Hepatocyte (in vitro differentiated cells): ENCODE measurements at regions not wholly inside any gene's neighbourhood (a gene's known extent, or its start where the extent isn't known, plus 50 kb on each side); places are given as distances from the start of the nearest gene placed in this dataset.

Experiments
- DNase-seq: peaks from one replicate; pipeline ENCODE4 v3.0.0-alpha.2; 2016; ENCODE audit warnings: low spot score
- H2AFZ ChIP-seq: fragments of 200-600 bp; sonication (generic); 2 replicates; pipeline ENCODE4 v1.6.0; 2016; ENCODE audit warnings: antibody characterized with exemption, mild to moderate bottlenecking
- H3K27ac ChIP-seq: fragments of 200-600 bp; sonication (generic); 2 replicates; pipeline ENCODE4 v1.5.1; 2016; ENCODE audit warnings: mild to moderate bottlenecking
- H3K27me3 ChIP-seq: fragments of 200-600 bp; sonication (generic); 2 replicates; pipeline ENCODE4 v1.6.1; 2016
- H3K36me3 ChIP-seq: fragments of 200-600 bp; sonication (generic); replicated peaks from 2 replicates; pipeline ENCODE4 v1.5.1; 2016; ENCODE audit warnings: low read depth; ENCODE audit not compliant: insufficient read depth
- H3K4me1 ChIP-seq: fragments of 200-600 bp; sonication (generic); 2 replicates; pipeline ENCODE4 v1.5.1; 2016; ENCODE audit warnings: mild to moderate bottlenecking, moderate library complexity; ENCODE audit not compliant: insufficient read depth
- H3K4me2 ChIP-seq: fragments of 200-600 bp; sonication (generic); 2 replicates; pipeline ENCODE4 v1.6.0; 2016
- H3K4me3 ChIP-seq: fragments of 200-600 bp; sonication (generic); 2 replicates; pipeline ENCODE4 v1.5.1; 2016; ENCODE audit warnings: mild to moderate bottlenecking
- H3K79me2 ChIP-seq: fragments of 200-600 bp; sonication (generic); 2 replicates; pipeline ENCODE4 v1.6.0; 2017; ENCODE audit warnings: mild to moderate bottlenecking
- H3K9me2 ChIP-seq: fragments of 200-600 bp; sonication (generic); replicated peaks from 2 replicates; pipeline ENCODE4 v1.6.0; 2017; ENCODE audit warnings: mild to moderate bottlenecking; ENCODE audit not compliant: insufficient read depth
- H3K9me3 ChIP-seq: fragments of 200-600 bp; sonication (generic); 2 replicates; pipeline ENCODE4 v1.5.1; 2016; ENCODE audit warnings: low read depth, mild to moderate bottlenecking
- H4K20me1 ChIP-seq: fragments of 200-600 bp; sonication (generic); 2 replicates; pipeline ENCODE4 v1.6.0; 2016; ENCODE audit warnings: mild to moderate bottlenecking; ENCODE audit not compliant: insufficient read depth, poor library complexity, severe bottlenecking
- CTCF ChIP-seq: fragments of 200-600 bp; sonication (generic); IDR thresholded peaks from 2 replicates; pipeline ENCODE4 v1.5.1; 2016; ENCODE audit warnings: antibody characterized with exemption, mild to moderate bottlenecking; ENCODE audit not compliant: poor library complexity
- EZH2 ChIP-seq: fragments of 200-600 bp; sonication (generic); IDR thresholded peaks from 2 replicates; pipeline ENCODE4 v1.6.1; 2016; ENCODE audit warnings: antibody characterized with exemption, mild to moderate bottlenecking, borderline replicate concordance
- EZH2phosphoT487 ChIP-seq: fragments of 200-600 bp; sonication (generic); IDR thresholded peaks from one replicate; pipeline ENCODE4 v1.6.1; 2018; ENCODE audit warnings: antibody characterized with exemption, mild to moderate bottlenecking, low read depth, moderate library complexity; ENCODE audit not compliant: unreplicated experiment, severe bottlenecking
- WGBS: methylation state at CpG from one replicate; pipeline ENCODE4 v1.1.6; 2016; ENCODE audit warnings: low lambda C conversion rate; ENCODE audit errors: missing lambda C conversion rate; 5-methylcytosine and 5-hydroxymethylcytosine counted together

GRCh38 chr1:232372841-232373440, 257.0 kb downstream of the SIPA1L2 start:
- no peak overlapping the region for H3K4me3 ChIP-seq
- H3K4me2 ChIP-seq = no peak overlapping the region
- no peaks in the 10 kb centered on the region for H3K9me3 ChIP-seq
- no peaks in the 10 kb centered on the region for H3K9me2 ChIP-seq
- no peaks in the 10 kb centered on the region for H3K79me2 ChIP-seq
- TF ChIP-seq EZH2 = no peak
- DNase-seq = no peak
- no peak overlapping the region for H2AFZ ChIP-seq
- no peak overlapping the region for H3K27ac ChIP-seq
- H4K20me1 ChIP-seq = no peaks in the 10 kb centered on the region
- H3K4me1 ChIP-seq = peaks cover 3% of the 10 kb centered on the region
- no peaks in the 10 kb centered on the region for H3K27me3 ChIP-seq
- WGBS = 81% methylated on average over 8 of the region's 11 CpGs
- no peaks in the 10 kb centered on the region for H3K36me3 ChIP-seq

- H3K27me3 ChIP-seq = no peaks in the 10 kb centered on the region
- H3K36me3 ChIP-seq = no peaks in the 10 kb centered on the region
- no peaks in the 10 kb centered on the region for H3K9me2 ChIP-seq
- WGBS = 97% methylated on average over 12 of the region's 13 CpGs
- no peaks in the 10 kb centered on the region for H3K4me1 ChIP-seq
- no peaks in the 10 kb centered on the region for H4K20me1 ChIP-seq
- H3K79me2 ChIP-seq = no peaks in the 10 kb centered on the region
- no peak for DNase-seq
- no peak overlapping the region for H2AFZ ChIP-seq
- no peak overlapping the region for H3K27ac ChIP-seq
- TF ChIP-seq CTCF (no peak), EZH2phosphoT487 (no peak), EZH2 (no peak)
- no peaks in the 10 kb centered on the region for H3K9me3 ChIP-seq
- no peak overlapping the region for H3K4me2 ChIP-seq
- no peak overlapping the region for H3K4me3 ChIP-seq
These were observed 257.5 kb downstream of the SIPA1L2 start for GRCh38 chr1:232372431-232372830.

- no peaks in the 10 kb centered on the region for H3K9me3 ChIP-seq
- H4K20me1 ChIP-seq = no peaks in the 10 kb centered on the region
- no peak overlapping the region for H2AFZ ChIP-seq
- no peak overlapping the region for H3K4me3 ChIP-seq
- H3K4me1 ChIP-seq = no peaks in the 10 kb centered on the region
- H3K27me3 ChIP-seq = no peaks in the 10 kb centered on the region
- H3K4me2 ChIP-seq = no peak overlapping the region
- H3K27ac ChIP-seq = no peak overlapping the region
- H3K9me2 ChIP-seq = no peaks in the 10 kb centered on the region
- TF ChIP-seq EZH2phosphoT487 = no peak
- TF ChIP-seq CTCF = no peak
- TF ChIP-seq EZH2 = no peak
- H3K79me2 ChIP-seq = no peaks in the 10 kb centered on the region
- no peaks in the 10 kb centered on the region for H3K36me3 ChIP-seq
- DNase-seq = no peak
- 85% methylated on average over 11 of the region's 11 CpGs for WGBS
These were observed 260.3 kb downstream of the SIPA1L2 start for GRCh38 chr1:232369451-232370296.

DNA sequence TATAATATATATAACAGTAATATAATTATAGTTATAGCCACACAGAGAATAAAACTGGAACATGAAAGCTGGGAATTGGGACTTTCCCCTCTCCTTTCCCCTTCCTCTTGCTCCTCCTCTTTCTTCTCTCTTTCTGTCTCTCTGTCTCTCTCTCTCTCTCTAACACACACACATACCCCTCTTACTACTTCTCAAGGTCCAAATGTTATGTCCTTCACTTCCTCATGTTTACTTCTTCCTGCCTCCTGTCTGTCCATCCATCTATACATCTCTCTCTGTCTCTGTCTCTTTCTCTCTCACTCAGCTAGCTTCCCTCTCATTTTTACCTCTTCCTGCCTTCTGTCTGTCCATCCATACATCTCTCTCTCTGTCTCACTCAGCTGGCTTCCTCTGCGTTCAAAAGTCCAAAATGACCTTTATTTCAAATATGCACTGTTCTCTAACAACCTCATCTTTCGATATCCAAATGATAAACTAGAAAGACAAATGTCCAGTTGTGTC, 261.1 kb downstream of the SIPA1L2 start:
- Histone ChIP-seq H3K4me2 (no peak overlapping the region), H3K9me3 (no peaks in the 10 kb centered on the region), H3K27ac (no peak overlapping the region), H3K36me3 (no peaks in the 10 kb centered on the region), H3K79me2 (no peaks in the 10 kb centered on the region), H3K4me3 (no peak overlapping the region), H3K9me2 (no peaks in the 10 kb centered on the region), H3K4me1 (no peaks in the 10 kb centered on the region), H2AFZ (no peak overlapping the region), H3K27me3 (no peaks in the 10 kb centered on the region), H4K20me1 (no peaks in the 10 kb centered on the region)
- 90% methylated on average over 2 of the region's 2 CpGs for WGBS
- no peak for DNase-seq
- TF ChIP-seq EZH2 (no peak), EZH2phosphoT487 (no peak), CTCF (no peak)
